Type B pancreatic cell (in vitro differentiated cells): ENCODE measurements at regions not wholly inside any gene's neighbourhood (a gene's known extent, or its start where the extent isn't known, plus 50 kb on each side); places are given as distances from the start of the nearest gene placed in this dataset.

Experiments used
- DNase-seq: peaks from one replicate; pipeline ENCODE4 v3.0.0; 2021; ENCODE audit warnings: mixed read lengths; ENCODE audit not compliant: unreplicated experiment; ENCODE audit errors: extremely low spot score
- H3K27ac Mint-ChIP-seq: 2 replicates; pipeline ENCODE4 v1.8.0; 2021; ENCODE audit warnings: mild to moderate bottlenecking, mixed read lengths
- H3K27me3 Mint-ChIP-seq: 2 replicates; pipeline ENCODE4 v1.8.0; 2021; ENCODE audit warnings: mixed read lengths
- H3K36me3 Mint-ChIP-seq: 2 replicates; pipeline ENCODE4 v1.8.0; 2021; ENCODE audit warnings: mixed read lengths
- H3K4me1 Mint-ChIP-seq: one replicate; pipeline ENCODE4 v1.8.0; 2021; ENCODE audit warnings: mixed read lengths; ENCODE audit not compliant: unreplicated experiment
- H3K4me3 Mint-ChIP-seq: 2 replicates; pipeline ENCODE4 v1.8.0; 2021; ENCODE audit warnings: mild to moderate bottlenecking, mixed read lengths
- H3K9me3 Mint-ChIP-seq: 2 replicates; pipeline ENCODE4 v1.8.0; 2021; ENCODE audit warnings: mixed read lengths
- TF ChIP-seq, protein P1 (sequence below): fragments of 200-600 bp; sonication (generic); conservative IDR thresholded peaks from 2 replicates; pipeline ENCODE4 v1.5.0; 2021; ENCODE audit warnings: antibody characterized with exemption, mild to moderate bottlenecking

DNA sequence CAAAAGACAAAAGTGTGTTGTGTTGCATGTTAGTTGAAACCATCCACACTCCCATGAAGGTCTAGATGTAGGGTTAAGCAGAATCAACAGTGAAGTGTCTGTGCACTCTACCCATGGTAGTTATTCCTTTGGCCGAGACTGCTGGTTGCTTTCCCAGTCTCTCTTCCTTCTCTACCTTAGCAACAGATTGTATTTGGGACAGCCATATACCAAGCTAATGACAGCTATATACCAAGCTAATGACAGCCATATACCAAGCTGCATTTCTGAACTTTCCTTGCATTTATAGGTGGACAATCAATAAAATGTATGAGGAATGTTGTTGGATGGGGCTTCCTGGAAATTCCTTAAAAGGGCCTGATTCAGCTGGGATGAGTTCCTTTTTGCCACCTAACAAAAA is 80.5 kb upstream of the ENPEP start:
- Mint-ChIP-seq H3K36me3 (no peaks in the 10 kb centered on the region), H3K4me3 (no peak overlapping the region), H3K9me3 (no peaks in the 10 kb centered on the region), H3K4me1 (no peaks in the 10 kb centered on the region), H3K27me3 (no peaks in the 10 kb centered on the region), H3K27ac (no peak overlapping the region)
- DNase-seq: no peak
- TF ChIP-seq, protein P1, sequence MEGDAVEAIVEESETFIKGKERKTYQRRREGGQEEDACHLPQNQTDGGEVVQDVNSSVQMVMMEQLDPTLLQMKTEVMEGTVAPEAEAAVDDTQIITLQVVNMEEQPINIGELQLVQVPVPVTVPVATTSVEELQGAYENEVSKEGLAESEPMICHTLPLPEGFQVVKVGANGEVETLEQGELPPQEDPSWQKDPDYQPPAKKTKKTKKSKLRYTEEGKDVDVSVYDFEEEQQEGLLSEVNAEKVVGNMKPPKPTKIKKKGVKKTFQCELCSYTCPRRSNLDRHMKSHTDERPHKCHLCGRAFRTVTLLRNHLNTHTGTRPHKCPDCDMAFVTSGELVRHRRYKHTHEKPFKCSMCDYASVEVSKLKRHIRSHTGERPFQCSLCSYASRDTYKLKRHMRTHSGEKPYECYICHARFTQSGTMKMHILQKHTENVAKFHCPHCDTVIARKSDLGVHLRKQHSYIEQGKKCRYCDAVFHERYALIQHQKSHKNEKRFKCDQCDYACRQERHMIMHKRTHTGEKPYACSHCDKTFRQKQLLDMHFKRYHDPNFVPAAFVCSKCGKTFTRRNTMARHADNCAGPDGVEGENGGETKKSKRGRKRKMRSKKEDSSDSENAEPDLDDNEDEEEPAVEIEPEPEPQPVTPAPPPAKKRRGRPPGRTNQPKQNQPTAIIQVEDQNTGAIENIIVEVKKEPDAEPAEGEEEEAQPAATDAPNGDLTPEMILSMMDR: no peak

GRCh38 chr4:110394871-110395270 is 81.1 kb upstream of the ENPEP start:
- Mint-ChIP-seq H3K27me3 (no peaks in the 10 kb centered on the region), H3K9me3 (no peaks in the 10 kb centered on the region), H3K4me3 (no peak overlapping the region), H3K27ac (no peak overlapping the region), H3K36me3 (no peaks in the 10 kb centered on the region), H3K4me1 (no peaks in the 10 kb centered on the region)
- no peak for DNase-seq
- TF ChIP-seq, protein P1: no peak

DNA sequence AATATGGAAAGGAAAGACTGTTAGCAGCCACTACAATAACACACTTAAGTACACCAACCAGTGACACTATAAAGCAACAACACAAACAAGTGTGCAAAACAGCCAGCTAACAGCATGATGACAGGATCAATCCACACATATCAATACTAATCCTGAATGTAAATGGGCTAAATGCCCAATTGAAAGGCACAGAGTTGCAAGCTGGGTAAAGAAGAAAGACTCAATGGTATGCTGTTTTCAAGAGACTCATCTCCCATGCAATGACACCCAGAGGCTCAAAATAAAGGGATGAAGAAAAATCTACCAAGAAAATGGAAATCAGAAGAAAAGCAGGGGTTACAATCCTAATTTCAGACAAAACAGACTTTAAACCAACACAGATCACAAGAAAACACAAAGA is 94.2 kb upstream of the ENPEP start:
- Mint-ChIP-seq H3K27me3 (no peaks in the 10 kb centered on the region), H3K9me3 (peaks cover 9% of the 10 kb centered on the region), H3K4me3 (no peak overlapping the region), H3K4me1 (no peaks in the 10 kb centered on the region), H3K36me3 (no peaks in the 10 kb centered on the region), H3K27ac (no peak overlapping the region)
- TF ChIP-seq, protein P1: no peak
- DNase-seq: no peak

GRCh38 chr4:110372485-110372884 is 103.5 kb upstream of the ENPEP start:
- no peaks in the 10 kb centered on the region for H3K9me3 Mint-ChIP-seq
- H3K4me1 Mint-ChIP-seq: peaks cover 8% of the 10 kb centered on the region
- H3K27me3 Mint-ChIP-seq: no peaks in the 10 kb centered on the region
- no peak for DNase-seq
- H3K27ac Mint-ChIP-seq: no peak overlapping the region
- H3K4me3 Mint-ChIP-seq: no peak overlapping the region
- H3K36me3 Mint-ChIP-seq: no peaks in the 10 kb centered on the region
- TF ChIP-seq, protein P1: no peak

DNA sequence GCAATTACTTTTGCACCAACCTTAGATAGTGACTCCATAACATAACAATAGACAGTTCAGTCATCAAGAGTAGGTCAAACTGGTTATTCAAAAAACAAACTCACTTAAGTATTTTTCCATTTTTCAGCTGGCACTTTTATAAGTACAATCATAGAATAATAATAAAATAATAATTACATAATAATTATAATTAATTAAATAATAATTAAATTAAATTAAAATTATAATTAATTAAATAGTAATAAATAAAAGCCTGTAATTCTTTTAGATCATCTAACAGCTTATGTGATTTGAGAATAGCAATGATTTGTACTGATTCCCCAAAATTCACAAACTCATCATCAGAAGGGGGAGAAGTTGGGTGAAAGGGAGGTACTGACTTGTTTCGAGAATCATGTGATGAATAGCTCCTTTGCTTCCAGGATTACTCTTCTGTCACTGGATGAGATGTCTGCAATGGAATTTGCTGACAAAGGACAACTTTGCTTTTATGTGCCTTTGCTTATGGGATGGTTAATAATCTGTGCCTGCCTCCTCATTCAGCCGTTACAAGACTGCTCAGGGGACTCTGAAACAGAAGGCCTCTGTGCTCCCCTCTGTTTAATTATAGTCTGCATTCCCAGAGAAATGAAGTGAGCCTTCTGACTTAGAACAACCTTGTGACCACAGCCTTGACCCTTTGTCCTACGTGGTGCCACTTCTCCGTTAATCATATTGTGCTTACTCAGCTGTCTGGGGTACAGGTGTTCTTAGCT is 104.8 kb upstream of the ENPEP start:
- Mint-ChIP-seq H3K27me3 (no peaks in the 10 kb centered on the region), H3K4me1 (peaks cover 8% of the 10 kb centered on the region), H3K27ac (no peak overlapping the region), H3K36me3 (no peaks in the 10 kb centered on the region), H3K4me3 (no peak overlapping the region), H3K9me3 (no peaks in the 10 kb centered on the region)
- no peak for DNase-seq
- TF ChIP-seq, protein P1: no peak
